ENCODE measurements at regions not wholly inside any gene's neighbourhood (a gene's known extent, or its start where the extent isn't known, plus 50 kb on each side); places are given as distances from the start of the nearest gene placed in this dataset.

- TF ChIP-seq POLR2AphosphoS5 (IDR thresholded peaks at IDR 0.05; ENCODE audit: low read depth, low read length): no peak
- no peak for TF ChIP-seq TAF1 (IDR thresholded peaks at IDR 0.05; ENCODE audit: borderline replicate concordance, insufficient read depth, low read length)
- TF ChIP-seq, protein P1, sequence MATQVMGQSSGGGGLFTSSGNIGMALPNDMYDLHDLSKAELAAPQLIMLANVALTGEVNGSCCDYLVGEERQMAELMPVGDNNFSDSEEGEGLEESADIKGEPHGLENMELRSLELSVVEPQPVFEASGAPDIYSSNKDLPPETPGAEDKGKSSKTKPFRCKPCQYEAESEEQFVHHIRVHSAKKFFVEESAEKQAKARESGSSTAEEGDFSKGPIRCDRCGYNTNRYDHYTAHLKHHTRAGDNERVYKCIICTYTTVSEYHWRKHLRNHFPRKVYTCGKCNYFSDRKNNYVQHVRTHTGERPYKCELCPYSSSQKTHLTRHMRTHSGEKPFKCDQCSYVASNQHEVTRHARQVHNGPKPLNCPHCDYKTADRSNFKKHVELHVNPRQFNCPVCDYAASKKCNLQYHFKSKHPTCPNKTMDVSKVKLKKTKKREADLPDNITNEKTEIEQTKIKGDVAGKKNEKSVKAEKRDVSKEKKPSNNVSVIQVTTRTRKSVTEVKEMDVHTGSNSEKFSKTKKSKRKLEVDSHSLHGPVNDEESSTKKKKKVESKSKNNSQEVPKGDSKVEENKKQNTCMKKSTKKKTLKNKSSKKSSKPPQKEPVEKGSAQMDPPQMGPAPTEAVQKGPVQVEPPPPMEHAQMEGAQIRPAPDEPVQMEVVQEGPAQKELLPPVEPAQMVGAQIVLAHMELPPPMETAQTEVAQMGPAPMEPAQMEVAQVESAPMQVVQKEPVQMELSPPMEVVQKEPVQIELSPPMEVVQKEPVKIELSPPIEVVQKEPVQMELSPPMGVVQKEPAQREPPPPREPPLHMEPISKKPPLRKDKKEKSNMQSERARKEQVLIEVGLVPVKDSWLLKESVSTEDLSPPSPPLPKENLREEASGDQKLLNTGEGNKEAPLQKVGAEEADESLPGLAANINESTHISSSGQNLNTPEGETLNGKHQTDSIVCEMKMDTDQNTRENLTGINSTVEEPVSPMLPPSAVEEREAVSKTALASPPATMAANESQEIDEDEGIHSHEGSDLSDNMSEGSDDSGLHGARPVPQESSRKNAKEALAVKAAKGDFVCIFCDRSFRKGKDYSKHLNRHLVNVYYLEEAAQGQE (IDR thresholded peaks at IDR 0.05; ENCODE audit: insufficient read depth in 1 of 2, low read depth in 2 of 2, low read length in 2 of 2): no peak
These were observed 541.8 kb downstream of the SOX11 start for GRCh38 chr2:6233993-6234392.

Measured in PFSK-1 (cell line).